H4 (cell line): ENCODE measurements at regions not wholly inside any gene's neighbourhood (a gene's known extent, or its start where the extent isn't known, plus 50 kb on each side); places are given as distances from the start of the nearest gene placed in this dataset.

Experiments
- DNase-seq: peaks from one replicate; pipeline ENCODE4 v3.0.0-alpha.2; 2015; ENCODE audit warnings: low spot score

- no peak for DNase-seq
These were observed 244.0 kb upstream of the TPM1 start for GRCh38 chr15:62798536-62798935.

GRCh38 chr15:62799037-62799436 lies 243.5 kb upstream of the TPM1 start:
- no peak for DNase-seq

- no peak for DNase-seq
These were observed 242.6 kb upstream of the TPM1 start for GRCh38 chr15:62799919-62800318.

- DNase-seq, result no peak
These were observed 239.9 kb upstream of the TPM1 start for GRCh38 chr15:62802612-62803011.

GRCh38 chr15:62803856-62804400 lies 238.6 kb upstream of the TPM1 start:
- no peak for DNase-seq

- no peak for DNase-seq
These were observed 237.0 kb upstream of the TPM1 start for GRCh38 chr15:62805502-62805901.

- no peak for DNase-seq
These were observed 234.9 kb upstream of the TPM1 start for GRCh38 chr15:62807539-62808130.

- no peak for DNase-seq
These were observed 233.2 kb upstream of the TPM1 start for GRCh38 chr15:62809115-62809967.

GRCh38 chr15:62809968-62810260 lies 232.6 kb upstream of the TPM1 start:
- DNase-seq, result no peak

- no peak for DNase-seq
These were observed 230.1 kb upstream of the TPM1 start for GRCh38 chr15:62812515-62812835.

GRCh38 chr15:62816342-62817069 lies 226.0 kb upstream of the TPM1 start:
- DNase-seq, result no peak

GRCh38 chr15:62818691-62819090 lies 223.9 kb upstream of the TPM1 start:
- no peak for DNase-seq

- no peak for DNase-seq
These were observed 221.0 kb upstream of the TPM1 start for GRCh38 chr15:62821384-62822131.

GRCh38 chr15:62822228-62822627 lies 220.3 kb upstream of the TPM1 start:
- no peak for DNase-seq

GRCh38 chr15:62823561-62823960 lies 219.0 kb upstream of the TPM1 start:
- no peak for DNase-seq

GRCh38 chr15:62824111-62825015 lies 218.2 kb upstream of the TPM1 start:
- no peak for DNase-seq

GRCh38 chr15:62825191-62825590 lies 217.4 kb upstream of the TPM1 start:
- no peak for DNase-seq

GRCh38 chr15:62826561-62826960 lies 216.0 kb upstream of the TPM1 start:
- no peak for DNase-seq

- DNase-seq, result peak; percentile 25
These were observed 214.2 kb upstream of the TPM1 start for GRCh38 chr15:62828364-62828763.

GRCh38 chr15:62832231-62832630 lies 210.3 kb upstream of the TPM1 start:
- DNase-seq, result no peak

GRCh38 chr15:62833646-62834045 lies 208.9 kb upstream of the TPM1 start:
- DNase-seq, result no peak
